OCI-LY3 (cell line): ENCODE measurements at regions not wholly inside any gene's neighbourhood (a gene's known extent, or its start where the extent isn't known, plus 50 kb on each side); places are given as distances from the start of the nearest gene placed in this dataset.

ENCODE experiments used
- CTCF ChIP-seq: fragments of 200-600, 300-600 bp; sonication (generic); IDR thresholded peaks from 2 replicates; pipeline ENCODE4 v1.5.1; 2014; ENCODE audit warnings: antibody characterized with exemption, low read length, low read depth
- EZH2phosphoT487 ChIP-seq: fragments of 200-600 bp; shearing (Covaris generic); IDR thresholded peaks from 2 replicates; pipeline ENCODE4 v1.6.1; 2018; ENCODE audit warnings: antibody characterized with exemption, mixed run types, low read depth

- no peak for TF ChIP-seq CTCF
- TF ChIP-seq EZH2phosphoT487, result no peak
Observed at GRCh38 chr1:79293611-79294010, 287.1 kb upstream of the ADGRL4 start.
